Fibroblast of lung (primary cell): ENCODE measurements at regions not wholly inside any gene's neighbourhood (a gene's known extent, or its start where the extent isn't known, plus 50 kb on each side); places are given as distances from the start of the nearest gene placed in this dataset.

ENCODE experiments used
- DNase-seq, 2 donors: peaks; one replicate each; pipeline versions ENCODE4 v3.0.0 to v3.0.0-alpha.2; 2010; ENCODE audit warnings: low read depth in 2 of 2
- H2AFZ ChIP-seq: 2 replicates; pipeline ENCODE4 v1.5.1; 2012; ENCODE audit warnings: low read length, control low read depth, inconsistent platforms
- H3K27ac ChIP-seq: 2 replicates; pipeline ENCODE4 v1.5.1; 2011; ENCODE audit warnings: low read length, control low read depth; ENCODE audit not compliant: insufficient read depth
- H3K27me3 ChIP-seq: 2 replicates; pipeline ENCODE4 v1.5.1; 2011; ENCODE audit warnings: mild to moderate bottlenecking, low read length; ENCODE audit not compliant: control insufficient read depth, insufficient read depth
- H3K36me3 ChIP-seq: 2 replicates; pipeline ENCODE4 v1.5.1; 2011; ENCODE audit warnings: low read length; ENCODE audit not compliant: control insufficient read depth, insufficient read depth
- H3K4me1 ChIP-seq: 2 replicates; pipeline ENCODE4 v1.5.1; 2011; ENCODE audit warnings: low read length; ENCODE audit not compliant: control insufficient read depth, insufficient read depth; ENCODE audit errors: extremely low read depth
- H3K4me2 ChIP-seq: 2 replicates; pipeline ENCODE4 v1.5.1; 2011; ENCODE audit warnings: low read length, control low read depth; ENCODE audit not compliant: insufficient read depth; ENCODE audit errors: extremely low read depth
- H3K4me3 ChIP-seq, 4 experiments: fragments of 200-600 bp in 1 of 4; sonication (generic) in 1 of 4; replicated peaks in 1 of 4; 2 replicates each; pipeline ENCODE4 v1.5.1; 2011 to 2016; ENCODE audit warnings: low read length in 4 of 4, low read depth in 3 of 4, mild to moderate bottlenecking in 3 of 4, control low read depth in 2 of 4, inconsistent platforms in 1 of 4, mixed read lengths in 1 of 4; ENCODE audit not compliant: insufficient read depth in 1 of 4; ENCODE audit errors: control extremely low read depth in 1 of 4
- H3K79me2 ChIP-seq: 2 replicates; pipeline ENCODE4 v1.5.1; 2012; ENCODE audit warnings: mild to moderate bottlenecking, low read length, inconsistent platforms; ENCODE audit not compliant: control insufficient read depth, insufficient read depth
- H3K9ac ChIP-seq: 2 replicates; pipeline ENCODE4 v1.5.1; 2011; ENCODE audit warnings: mild to moderate bottlenecking, low read length, control low read depth; ENCODE audit not compliant: insufficient read depth
- H3K9me3 ChIP-seq: 2 replicates; pipeline ENCODE4 v1.5.1; 2012; ENCODE audit warnings: low read depth, low read length; ENCODE audit not compliant: control insufficient read depth, insufficient read depth
- H4K20me1 ChIP-seq: 2 replicates; pipeline ENCODE4 v1.5.1; 2011; ENCODE audit warnings: low read length; ENCODE audit not compliant: control insufficient read depth, insufficient read depth; ENCODE audit errors: extremely low read depth
- EZH2 ChIP-seq: IDR thresholded peaks from 2 replicates; pipeline ENCODE4 v1.5.1; 2012; ENCODE audit warnings: low read length, control low read depth, mild to moderate bottlenecking; ENCODE audit errors: missing control alignments
- TF ChIP-seq, protein P1 (sequence below), 2 donors: IDR thresholded peaks in 1 of 2; conservative IDR thresholded peaks in 1 of 2; 1 replicate in 1 of 2; 2 replicates in 1 of 2; pipeline ENCODE4 v1.5.1; 2011 to 2012; ENCODE audit warnings: low read length in 2 of 2, control low read depth in 1 of 2, inconsistent platforms in 1 of 2, low read depth in 1 of 2, mild to moderate bottlenecking in 1 of 2

- no peaks in the 10 kb centered on the region for H3K36me3 ChIP-seq
- H3K4me2 ChIP-seq, result no peak overlapping the region
- H3K9me3 ChIP-seq, result no peaks in the 10 kb centered on the region
- H3K79me2 ChIP-seq, result no peaks in the 10 kb centered on the region
- DNase-seq, result no peak
- no peaks in the 10 kb centered on the region for H3K4me1 ChIP-seq
- no peaks in the 10 kb centered on the region for H3K27me3 ChIP-seq
- H4K20me1 ChIP-seq, result no peaks in the 10 kb centered on the region
- no peak overlapping the region for H3K4me3 ChIP-seq
- no peak overlapping the region for H3K9ac ChIP-seq
- TF ChIP-seq EZH2, result no peak
- TF ChIP-seq, protein P1, sequence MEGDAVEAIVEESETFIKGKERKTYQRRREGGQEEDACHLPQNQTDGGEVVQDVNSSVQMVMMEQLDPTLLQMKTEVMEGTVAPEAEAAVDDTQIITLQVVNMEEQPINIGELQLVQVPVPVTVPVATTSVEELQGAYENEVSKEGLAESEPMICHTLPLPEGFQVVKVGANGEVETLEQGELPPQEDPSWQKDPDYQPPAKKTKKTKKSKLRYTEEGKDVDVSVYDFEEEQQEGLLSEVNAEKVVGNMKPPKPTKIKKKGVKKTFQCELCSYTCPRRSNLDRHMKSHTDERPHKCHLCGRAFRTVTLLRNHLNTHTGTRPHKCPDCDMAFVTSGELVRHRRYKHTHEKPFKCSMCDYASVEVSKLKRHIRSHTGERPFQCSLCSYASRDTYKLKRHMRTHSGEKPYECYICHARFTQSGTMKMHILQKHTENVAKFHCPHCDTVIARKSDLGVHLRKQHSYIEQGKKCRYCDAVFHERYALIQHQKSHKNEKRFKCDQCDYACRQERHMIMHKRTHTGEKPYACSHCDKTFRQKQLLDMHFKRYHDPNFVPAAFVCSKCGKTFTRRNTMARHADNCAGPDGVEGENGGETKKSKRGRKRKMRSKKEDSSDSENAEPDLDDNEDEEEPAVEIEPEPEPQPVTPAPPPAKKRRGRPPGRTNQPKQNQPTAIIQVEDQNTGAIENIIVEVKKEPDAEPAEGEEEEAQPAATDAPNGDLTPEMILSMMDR (conservative IDR thresholded peaks at IDR 0.05 in 1 of 2, IDR thresholded peaks at IDR 0.05 in 1 of 2; ENCODE audit: low read depth in 1 of 2, low read length in 2 of 2), result no peak
- H3K27ac ChIP-seq, result no peak overlapping the region
- no peak overlapping the region for H2AFZ ChIP-seq
Observed at GRCh38 chr6:15929685-15930084, 199.2 kb upstream of the MYLIP start.

DNA sequence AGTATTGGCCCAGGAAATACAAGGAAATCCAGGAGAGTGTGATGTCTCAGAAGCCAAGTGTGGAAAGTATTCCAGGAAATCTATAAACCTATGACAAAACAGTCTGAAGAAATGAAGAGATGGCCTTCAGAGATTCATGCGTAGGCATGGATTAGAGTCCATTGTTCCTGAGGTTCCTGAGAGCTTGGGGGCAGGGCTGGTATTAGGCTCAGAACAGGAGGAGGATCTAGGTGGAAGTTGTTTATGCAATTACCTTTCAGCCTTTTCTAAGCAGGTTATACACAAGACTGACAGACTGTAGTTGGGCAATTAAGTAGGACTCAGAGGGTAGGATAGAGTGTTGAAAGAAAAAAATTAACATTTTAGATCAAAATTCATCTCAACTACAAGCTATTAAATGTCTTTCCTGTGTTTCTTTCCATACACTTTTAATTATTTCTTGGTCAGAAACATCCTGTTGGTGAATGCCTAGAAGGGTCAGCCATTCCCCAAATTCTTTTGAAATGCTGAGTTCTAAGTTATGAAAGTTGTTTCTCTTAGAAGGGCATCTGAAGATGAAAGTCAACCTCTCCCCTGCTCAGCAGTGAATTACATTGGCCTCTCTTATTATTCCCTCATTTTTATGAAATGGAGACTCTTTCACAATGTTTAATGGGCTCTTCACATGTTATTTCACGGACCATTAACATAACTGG lies 201.2 kb upstream of the MYLIP start:
- Histone ChIP-seq H3K9me3 (no peaks in the 10 kb centered on the region), H3K9ac (no peak overlapping the region), H3K27me3 (no peaks in the 10 kb centered on the region), H3K36me3 (no peaks in the 10 kb centered on the region), H3K4me2 (no peak overlapping the region), H3K27ac (no peak overlapping the region), H3K4me3 (no peak overlapping the region), H2AFZ (no peak overlapping the region), H3K4me1 (no peaks in the 10 kb centered on the region), H3K79me2 (no peaks in the 10 kb centered on the region), H4K20me1 (no peaks in the 10 kb centered on the region)
- no peak for DNase-seq
- TF ChIP-seq, protein P1 (conservative IDR thresholded peaks at IDR 0.05 in 1 of 2, IDR thresholded peaks at IDR 0.05 in 1 of 2; ENCODE audit: low read depth in 1 of 2, low read length in 2 of 2), result no peak
- TF ChIP-seq EZH2, result no peak

DNA sequence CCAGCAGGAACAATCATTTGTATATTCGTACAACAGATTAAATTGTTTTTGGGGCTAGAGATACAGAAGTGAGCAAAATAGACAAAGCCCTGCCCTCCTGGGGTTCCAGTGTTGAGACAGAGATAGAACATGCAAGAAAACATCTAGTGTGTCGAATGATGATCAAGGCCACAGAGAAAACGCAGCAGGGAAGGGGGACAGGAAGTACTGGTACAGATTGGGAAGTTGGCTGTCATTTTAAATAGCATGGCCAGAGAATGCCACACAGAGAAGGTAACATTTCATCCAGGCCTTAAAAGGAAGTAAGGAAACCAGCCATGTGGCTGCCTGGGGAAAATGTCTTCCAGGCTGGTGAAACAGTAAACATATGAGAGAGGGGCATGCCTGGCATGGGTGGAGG lies 202.6 kb upstream of the MYLIP start:
- H3K79me2 ChIP-seq, result no peaks in the 10 kb centered on the region
- no peak overlapping the region for H3K4me2 ChIP-seq
- H4K20me1 ChIP-seq, result no peaks in the 10 kb centered on the region
- H3K36me3 ChIP-seq, result no peaks in the 10 kb centered on the region
- no peaks in the 10 kb centered on the region for H3K4me1 ChIP-seq
- no peak overlapping the region for H2AFZ ChIP-seq
- no peaks in the 10 kb centered on the region for H3K9me3 ChIP-seq
- no peaks in the 10 kb centered on the region for H3K27me3 ChIP-seq
- H3K4me3 ChIP-seq, result no peak overlapping the region
- H3K27ac ChIP-seq, result no peak overlapping the region
- TF ChIP-seq, protein P1 (conservative IDR thresholded peaks at IDR 0.05 in 1 of 2, IDR thresholded peaks at IDR 0.05 in 1 of 2; ENCODE audit: low read depth in 1 of 2, low read length in 2 of 2), result no peak
- TF ChIP-seq EZH2, result no peak
- no peak overlapping the region for H3K9ac ChIP-seq
- DNase-seq, result no peak
